Lower lobe of right lung (tissue), 2 donors: ENCODE measurements at regions not wholly inside any gene's neighbourhood (a gene's known extent, or its start where the extent isn't known, plus 50 kb on each side); places are given as distances from the start of the nearest gene placed in this dataset.
"Not testable (repeated sequence)": the region's sequence is repeated elsewhere in the genome, so short reads cannot be mapped to it uniquely, and the experiment has no call there.

ENCODE experiments used
- ATAC-seq, 2 donors: fragments of 200-7000 bp; cut with Tn5 transposase; one replicate each; pipeline ENCODE4 v1.9.1; 2020 to 2022; ENCODE audit warnings: mild to moderate bottlenecking in 2 of 2, moderate library complexity in 2 of 2
- DNase-seq: peaks from one replicate; pipeline ENCODE4 v3.0.0-alpha.2; 2020
- H3K27ac ChIP-seq: fragments of 200-600 bp; one replicate; pipeline ENCODE4 v1.8.0; 2022
- H3K27me3 ChIP-seq: fragments of 200-600 bp; one replicate; pipeline ENCODE4 v1.8.0; 2022; ENCODE audit warnings: low read depth
- H3K36me3 ChIP-seq: fragments of 200-600 bp; one replicate; pipeline ENCODE4 v1.8.0; 2022; ENCODE audit warnings: mild to moderate bottlenecking
- H3K4me1 ChIP-seq: fragments of 200-600 bp; one replicate; pipeline ENCODE4 v1.8.0; 2022
- H3K4me3 ChIP-seq: fragments of 200-600 bp; one replicate; pipeline ENCODE4 v1.8.0; 2022; ENCODE audit warnings: mild to moderate bottlenecking
- H3K9me3 ChIP-seq: fragments of 200-600 bp; one replicate; pipeline ENCODE4 v1.8.0; 2022
- CTCF ChIP-seq: fragments of 200-600 bp; IDR thresholded peaks from one replicate; pipeline ENCODE4 v1.8.0; 2022; ENCODE audit warnings: antibody characterized with exemption, mild to moderate bottlenecking
- intact Hi-C: fragments of 100-400 bp; cut with DNase I; formaldehyde crosslinking; loops from one replicate; pipeline ENCODE4 v1.11.0; 2022
- donor health status: DM: no; HTN: yes; CAD: no; lungs with severe emphysema.

GRCh38 chr17:5896215-5896614 lies 174.0 kb upstream of the WSCD1 start:
- DNase-seq (no peak), ATAC-seq (no peak)
- intact Hi-C loops = no loop called here
- H3K27me3 ChIP-seq = no peaks in the 10 kb centered on the region
- no peak overlapping the region for H3K4me3 ChIP-seq
- H3K9me3 ChIP-seq = no peaks in the 10 kb centered on the region
- no peaks in the 10 kb centered on the region for H3K36me3 ChIP-seq
- no peaks in the 10 kb centered on the region for H3K4me1 ChIP-seq
- no peak for TF ChIP-seq CTCF
- no peak overlapping the region for H3K27ac ChIP-seq

GRCh38 chr17:5897275-5897911 lies 172.8 kb upstream of the WSCD1 start:
- H3K36me3 ChIP-seq = no peaks in the 10 kb centered on the region
- no peak overlapping the region for H3K27ac ChIP-seq
- DNase-seq (no peak), ATAC-seq (no peak)
- no peak for TF ChIP-seq CTCF
- no peaks in the 10 kb centered on the region for H3K27me3 ChIP-seq
- intact Hi-C loops = no loop called here
- no peak overlapping the region for H3K4me3 ChIP-seq
- H3K4me1 ChIP-seq = no peaks in the 10 kb centered on the region
- H3K9me3 ChIP-seq = no peaks in the 10 kb centered on the region

- H3K36me3 ChIP-seq, H3K27ac ChIP-seq, H3K9me3 ChIP-seq, DNase-seq, H3K4me1 ChIP-seq, ATAC-seq, H3K4me3 ChIP-seq, H3K27me3 ChIP-seq, intact Hi-C loops: not testable (repeated sequence)
Observed at GRCh38 chr17:5897981-5898380, 172.2 kb upstream of the WSCD1 start.

- ATAC-seq (no peak), DNase-seq (no peak)
- H3K9me3 ChIP-seq = peaks cover 8% of the 10 kb centered on the region
- H3K4me1 ChIP-seq = no peaks in the 10 kb centered on the region
- no peak overlapping the region for H3K4me3 ChIP-seq
- intact Hi-C loops = no loop called here
- no peaks in the 10 kb centered on the region for H3K36me3 ChIP-seq
- no peaks in the 10 kb centered on the region for H3K27me3 ChIP-seq
- TF ChIP-seq CTCF = no peak
- H3K27ac ChIP-seq = no peak overlapping the region
Observed at GRCh38 chr17:5898406-5898805, 171.8 kb upstream of the WSCD1 start.

GRCh38 chr17:5899496-5900195 lies 170.5 kb upstream of the WSCD1 start:
- no peak overlapping the region for H3K27ac ChIP-seq
- TF ChIP-seq CTCF = no peak
- intact Hi-C loops = no loop called here
- H3K9me3 ChIP-seq = peaks cover 16% of the 10 kb centered on the region
- ATAC-seq = no peak
- no peak overlapping the region for H3K4me3 ChIP-seq
- no peaks in the 10 kb centered on the region for H3K4me1 ChIP-seq
- DNase-seq = no peak
- H3K27me3 ChIP-seq = no peaks in the 10 kb centered on the region
- no peaks in the 10 kb centered on the region for H3K36me3 ChIP-seq

GRCh38 chr17:5901731-5902130 lies 168.4 kb upstream of the WSCD1 start:
- no peak for ATAC-seq
- H3K9me3 ChIP-seq = peaks cover 16% of the 10 kb centered on the region
- no peak for DNase-seq
- intact Hi-C loops = no loop called here
- no peaks in the 10 kb centered on the region for H3K27me3 ChIP-seq
- H3K4me1 ChIP-seq = no peaks in the 10 kb centered on the region
- TF ChIP-seq CTCF = no peak
- H3K27ac ChIP-seq = no peak overlapping the region
- no peaks in the 10 kb centered on the region for H3K36me3 ChIP-seq
- H3K4me3 ChIP-seq = no peak overlapping the region
